OCI-M2 (cell line): ENCODE measurements at regions not wholly inside any gene's neighbourhood (a gene's known extent, or its start where the extent isn't known, plus 50 kb on each side); places are given as distances from the start of the nearest gene placed in this dataset.

Source experiments
- DNase-seq: peaks from one replicate; lab custom pipeline; 2025; ENCODE audit not compliant: unreplicated experiment; lab: John Stamatoyannopoulos, UW

DNA sequence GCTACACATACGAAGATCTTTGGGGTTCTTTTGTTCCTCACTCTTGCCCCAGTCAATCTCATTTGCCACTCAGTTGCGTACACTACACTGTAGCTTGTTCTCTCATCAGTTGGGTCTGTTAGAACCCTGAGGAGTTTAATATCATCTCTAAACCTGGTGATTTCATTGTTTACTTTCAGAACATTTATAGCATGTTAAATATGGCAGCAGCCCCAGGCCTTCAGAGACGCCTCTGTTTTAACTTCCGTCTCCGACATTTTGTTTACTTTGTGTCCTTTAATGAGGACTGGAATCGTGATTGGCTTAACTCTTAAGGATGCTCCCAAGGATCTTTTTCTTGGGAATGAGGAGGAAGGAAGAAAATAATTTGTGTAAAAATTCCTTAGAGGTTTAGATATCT, 510.1 kb downstream of the NR2F1-AS1 start:
- no peak for DNase-seq

DNA sequence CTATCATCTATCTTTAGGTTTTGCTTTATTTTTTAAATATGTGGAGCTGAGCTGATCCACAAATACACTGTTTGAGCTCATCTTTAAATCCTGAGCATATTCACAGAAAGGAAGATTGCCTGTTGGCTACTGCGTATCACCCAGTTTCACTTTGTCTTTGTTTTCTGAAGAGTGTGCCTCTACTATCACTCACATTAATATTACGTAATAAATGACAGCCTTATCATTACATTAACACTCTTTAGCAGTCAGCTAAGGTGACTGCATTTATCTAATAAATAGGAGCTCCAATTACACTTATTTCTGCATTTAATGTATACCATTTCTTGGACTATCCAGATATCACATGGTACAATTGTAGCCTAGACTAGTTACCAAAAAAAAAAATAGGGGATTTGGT, 511.7 kb downstream of the NR2F1-AS1 start:
- no peak for DNase-seq

DNA sequence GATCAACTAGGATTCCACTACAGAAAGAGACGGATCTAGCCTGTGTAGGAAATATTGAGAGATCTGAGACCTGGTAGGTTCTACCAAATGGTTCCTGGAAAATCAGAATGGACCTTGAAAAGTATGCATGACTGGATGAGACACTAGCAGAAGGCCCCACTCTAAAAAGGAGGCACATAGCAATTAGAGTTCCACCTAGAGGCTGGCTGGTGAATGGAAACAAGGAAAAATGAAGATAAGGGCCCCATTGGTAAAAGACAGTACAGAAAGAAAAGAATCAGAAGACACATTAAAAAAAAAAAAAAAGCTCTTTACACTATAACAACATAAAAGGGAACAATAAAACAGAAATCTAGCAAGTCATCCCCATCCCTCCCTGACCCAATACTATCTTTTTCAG, 518.5 kb downstream of the NR2F1-AS1 start:
- DNase-seq: no peak

GRCh38 chr5:93058309-93058708, 522.7 kb downstream of the NR2F1-AS1 start:
- no peak for DNase-seq

GRCh38 chr5:93057311-93057710, 523.7 kb downstream of the NR2F1-AS1 start:
- DNase-seq: no peak

DNA sequence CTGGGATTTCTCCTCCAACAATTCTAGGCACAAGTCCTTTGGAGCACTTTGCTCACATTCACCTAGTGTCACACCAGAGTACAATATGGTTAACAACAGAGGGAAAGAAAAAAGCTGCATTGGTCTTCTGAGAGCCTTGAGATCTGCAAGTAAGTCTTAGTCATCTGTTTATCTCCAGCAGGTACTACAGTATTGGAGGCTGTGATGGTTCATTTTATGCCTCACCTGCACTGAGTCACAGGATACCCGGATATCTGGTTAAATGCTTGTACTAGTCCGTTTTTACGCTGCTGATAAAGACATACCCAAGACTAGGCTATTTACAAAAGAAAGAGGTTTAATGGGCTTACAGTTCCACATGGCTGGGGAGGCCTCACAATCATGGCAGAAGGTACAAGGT, 525.0 kb downstream of the NR2F1-AS1 start:
- DNase-seq: no peak

DNA sequence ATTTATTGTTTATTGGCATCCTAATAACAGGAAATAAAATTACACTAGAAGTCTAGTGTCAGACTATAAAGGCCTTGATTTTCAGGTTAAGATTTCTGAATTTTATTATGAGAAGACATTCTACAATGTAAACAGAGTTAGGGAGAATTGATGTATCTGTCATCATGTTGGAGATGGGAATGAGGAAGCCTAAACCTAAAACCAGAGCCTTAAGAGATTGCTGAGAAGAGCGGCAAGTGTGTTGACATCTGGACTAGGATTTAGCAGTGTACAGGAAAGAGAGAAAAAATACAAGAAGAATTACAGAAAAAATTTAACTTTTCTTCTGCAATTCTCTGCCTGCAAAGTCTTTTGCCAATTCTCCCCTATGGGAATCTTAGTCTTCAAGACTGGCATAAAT, 525.5 kb downstream of the NR2F1-AS1 start:
- no peak for DNase-seq

GRCh38 chr5:93054424-93055163, 526.4 kb downstream of the NR2F1-AS1 start:
- no peak for DNase-seq

DNA sequence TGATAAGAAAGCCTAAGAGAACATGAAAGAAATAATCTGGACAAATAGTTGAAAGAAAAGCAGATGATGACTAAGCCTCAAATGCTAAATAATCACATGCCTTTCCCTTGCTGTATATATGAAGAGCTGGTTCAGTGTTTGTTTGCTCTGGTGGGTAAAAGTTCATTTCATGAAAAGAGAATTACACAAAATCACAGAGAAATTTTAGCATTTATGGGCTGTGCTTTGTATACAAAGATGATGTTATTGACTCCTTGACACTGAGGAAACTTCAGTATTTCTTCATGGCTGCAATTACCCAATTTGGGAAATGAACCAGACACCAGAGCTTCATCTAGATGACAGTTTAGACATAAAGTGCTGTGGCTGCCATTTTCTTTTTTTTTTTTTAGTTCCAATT, 527.2 kb downstream of the NR2F1-AS1 start:
- DNase-seq: no peak

GRCh38 chr5:93048858-93049257, 532.2 kb downstream of the NR2F1-AS1 start:
- no peak for DNase-seq

- DNase-seq: no peak
Observed at GRCh38 chr5:93044859-93045666, 536.0 kb downstream of the NR2F1-AS1 start.

DNA sequence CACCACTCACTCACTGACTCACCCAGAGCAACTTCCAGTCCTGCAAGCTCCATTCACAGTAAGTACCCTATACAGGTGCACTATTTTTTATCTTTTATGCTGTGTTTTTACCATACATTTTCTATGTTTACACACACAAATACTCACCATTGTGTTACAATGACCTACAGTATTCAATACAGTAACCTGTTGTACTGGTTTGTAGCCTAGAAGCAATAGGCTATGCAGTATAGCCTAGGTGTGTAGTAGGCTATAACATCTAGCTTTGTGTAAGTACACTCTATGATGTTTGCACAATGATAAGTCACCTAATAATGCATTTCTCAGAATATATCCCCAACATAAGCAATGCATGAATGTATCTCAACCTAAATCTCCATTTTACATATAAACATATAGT, 541.1 kb downstream of the NR2F1-AS1 start:
- no peak for DNase-seq

DNA sequence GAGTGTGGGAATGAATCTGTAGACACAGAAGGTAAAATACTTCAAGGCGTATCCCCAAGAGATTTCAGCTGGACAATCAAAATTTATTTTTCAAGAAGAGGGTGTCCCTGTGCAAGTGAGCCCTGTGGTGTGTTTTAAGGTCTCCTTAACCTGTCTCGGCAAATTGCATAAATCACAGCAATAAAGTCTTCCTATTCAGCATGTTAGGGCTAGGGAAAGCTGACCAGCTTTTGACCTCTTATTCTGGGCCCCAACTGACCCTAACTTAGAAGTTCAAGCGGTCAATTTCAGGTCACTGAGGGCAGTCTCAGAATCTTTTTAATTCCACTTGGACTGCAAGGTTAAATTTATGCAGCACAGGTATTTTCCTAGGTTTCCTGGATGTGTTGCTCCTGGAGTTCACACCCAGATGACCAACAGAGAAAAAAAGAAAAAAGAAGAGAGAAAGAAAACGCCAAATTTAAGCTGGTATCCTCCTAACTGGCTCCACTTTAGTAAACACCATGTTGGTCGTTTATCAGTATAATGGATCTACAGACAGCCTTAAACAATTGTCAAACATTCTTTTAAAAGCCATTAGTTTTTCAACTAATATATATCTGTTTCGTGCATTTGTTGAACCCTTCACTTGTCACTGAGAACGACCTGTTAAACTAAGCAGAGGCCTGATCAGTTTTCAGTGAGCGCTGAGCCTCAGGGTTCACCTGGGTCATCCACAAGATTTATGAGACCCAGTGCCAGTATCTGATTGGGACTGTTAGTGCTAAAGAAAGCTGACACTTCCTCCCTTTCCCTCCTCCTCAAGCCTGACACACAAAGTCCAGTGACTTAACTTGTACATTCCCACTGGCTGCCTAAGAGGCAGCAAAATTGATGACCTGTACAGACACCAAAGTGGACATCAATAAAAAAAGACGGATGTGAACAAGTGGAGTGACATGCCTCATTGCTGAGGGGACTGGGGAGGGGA, 546.1 kb downstream of the NR2F1-AS1 start:
- DNase-seq: no peak

- no peak for DNase-seq
Observed at GRCh38 chr5:93022796-93023447, 558.1 kb downstream of the NR2F1-AS1 start.

GRCh38 chr5:93022211-93022610, 558.8 kb downstream of the NR2F1-AS1 start:
- DNase-seq: no peak

DNA sequence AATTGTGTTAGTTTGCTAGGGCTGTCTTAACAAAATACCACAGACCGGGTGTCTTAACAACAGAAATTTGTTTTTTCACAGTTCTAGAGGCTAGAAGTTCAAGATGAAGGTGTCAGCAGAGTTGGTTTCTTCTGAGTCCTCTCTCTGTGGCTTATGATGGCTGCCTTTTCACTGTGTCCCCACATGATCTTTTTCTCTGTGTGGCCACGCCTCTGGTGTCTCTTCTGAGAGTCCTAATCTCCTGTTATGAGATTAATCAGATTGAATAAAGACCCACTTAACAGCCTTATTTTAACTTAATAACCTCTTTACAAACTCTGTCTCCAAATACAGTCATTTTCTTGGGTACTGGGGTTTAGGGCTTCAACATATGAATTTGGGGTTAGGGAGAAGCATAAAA, 561.1 kb downstream of the NR2F1-AS1 start:
- DNase-seq: no peak

- DNase-seq: no peak
Observed at GRCh38 chr5:93018461-93018860, 562.6 kb downstream of the NR2F1-AS1 start.

DNA sequence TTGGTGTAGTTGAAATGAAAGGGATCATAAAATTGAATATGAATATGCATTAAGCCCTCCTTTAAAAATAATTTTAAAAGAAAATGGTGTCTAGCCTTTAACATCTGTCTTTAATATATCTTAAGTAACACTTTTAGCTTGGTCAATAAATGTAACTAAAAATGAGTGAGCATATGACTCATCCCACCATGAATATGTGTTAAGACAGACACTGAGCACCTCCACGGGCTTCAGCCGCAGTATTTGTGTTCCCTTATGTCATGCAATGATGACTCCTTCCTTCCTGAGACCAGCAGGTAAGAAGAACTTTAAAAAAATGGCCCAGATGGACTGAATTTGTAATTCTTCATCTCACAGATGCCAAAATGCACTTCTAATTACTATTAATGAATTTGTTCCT, 563.2 kb downstream of the NR2F1-AS1 start:
- no peak for DNase-seq

DNA sequence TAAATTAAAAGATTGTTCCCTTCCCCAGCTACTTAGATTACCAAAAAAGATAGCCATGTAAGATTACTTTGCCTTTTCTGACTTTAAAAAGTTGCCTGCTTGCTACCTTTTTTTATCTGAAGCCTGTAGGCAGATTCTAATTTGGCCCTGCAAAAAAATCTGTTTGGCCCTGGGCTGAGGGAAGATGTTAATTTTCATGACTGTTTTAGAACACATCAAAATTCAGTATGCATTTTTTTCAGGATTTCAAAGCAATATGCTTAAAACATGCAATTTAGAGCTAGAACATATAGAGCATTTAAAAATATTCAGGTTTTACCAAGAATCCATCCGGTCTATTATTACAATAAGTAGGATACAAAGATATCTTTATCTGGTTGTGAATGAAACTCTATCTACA, 563.6 kb downstream of the NR2F1-AS1 start:
- DNase-seq: no peak

- DNase-seq: no peak
Observed at GRCh38 chr5:93010616-93011015, 570.4 kb downstream of the NR2F1-AS1 start.

GRCh38 chr5:93010037-93010436, 571.0 kb downstream of the NR2F1-AS1 start:
- DNase-seq: no peak
